HG03378 (cell line): ENCODE measurements at regions not wholly inside any gene's neighbourhood (a gene's known extent, or its start where the extent isn't known, plus 50 kb on each side); places are given as distances from the start of the nearest gene placed in this dataset.

Source experiments
- ATAC-seq: cut with Tn5 transposase; IDR thresholded peaks from one replicate; pipeline ENCODE4 v1.9.1; 2021; ENCODE audit warnings: mild to moderate bottlenecking, moderate library complexity; ENCODE audit not compliant: unreplicated experiment

GRCh38 chr10:78715435-78715834 is 353.3 kb upstream of the ZMIZ1 start:
- no peak for ATAC-seq

- ATAC-seq = no peak
Measured at GRCh38 chr10:78716043-78716660, 352.6 kb upstream of the ZMIZ1 start.

- no peak for ATAC-seq
Measured at GRCh38 chr10:78717200-78717599, 351.6 kb upstream of the ZMIZ1 start.

GRCh38 chr10:78718032-78718572 is 350.7 kb upstream of the ZMIZ1 start:
- no peak for ATAC-seq

GRCh38 chr10:78719276-78719675 is 349.5 kb upstream of the ZMIZ1 start:
- no peak for ATAC-seq

GRCh38 chr10:78720091-78720490 is 348.7 kb upstream of the ZMIZ1 start:
- ATAC-seq = no peak

- no peak for ATAC-seq
Measured at GRCh38 chr10:78721231-78721630, 347.5 kb upstream of the ZMIZ1 start.

GRCh38 chr10:78724846-78725245 is 343.9 kb upstream of the ZMIZ1 start:
- ATAC-seq = no peak

- no peak for ATAC-seq
Measured at GRCh38 chr10:78726171-78726570, 342.6 kb upstream of the ZMIZ1 start.

GRCh38 chr10:78727251-78727650 is 341.5 kb upstream of the ZMIZ1 start:
- no peak for ATAC-seq

GRCh38 chr10:78727728-78728127 is 341.0 kb upstream of the ZMIZ1 start:
- ATAC-seq = no peak

- no peak for ATAC-seq
Measured at GRCh38 chr10:78728176-78728575, 340.6 kb upstream of the ZMIZ1 start.

- ATAC-seq = no peak
Measured at GRCh38 chr10:78729366-78729765, 339.4 kb upstream of the ZMIZ1 start.

- ATAC-seq = no peak
Measured at GRCh38 chr10:78729800-78730199, 339.0 kb upstream of the ZMIZ1 start.

GRCh38 chr10:78730754-78731153 is 338.0 kb upstream of the ZMIZ1 start:
- ATAC-seq = no peak

- no peak for ATAC-seq
Measured at GRCh38 chr10:78731675-78732074, 337.1 kb upstream of the ZMIZ1 start.

- ATAC-seq = no peak
Measured at GRCh38 chr10:78732381-78732780, 336.4 kb upstream of the ZMIZ1 start.

GRCh38 chr10:78736926-78737630 is 331.7 kb upstream of the ZMIZ1 start:
- ATAC-seq = no peak

- no peak for ATAC-seq
Measured at GRCh38 chr10:78737883-78738856, 330.6 kb upstream of the ZMIZ1 start.

GRCh38 chr10:78738861-78739260 is 329.9 kb upstream of the ZMIZ1 start:
- ATAC-seq = no peak

GRCh38 chr10:78739444-78740053 is 329.2 kb upstream of the ZMIZ1 start:
- ATAC-seq = no peak
